ENCODE measurements at regions not wholly inside any gene's neighbourhood (a gene's known extent, or its start where the extent isn't known, plus 50 kb on each side); places are given as distances from the start of the nearest gene placed in this dataset.
"Not testable (repeated sequence)": the region's sequence is repeated elsewhere in the genome, so short reads cannot be mapped to it uniquely, and the experiment has no call there.

GRCh38 chr9:27832108-27832507 lies 258.8 kb upstream of the C9orf72 start:
- not testable (repeated sequence) for DNase-seq

GRCh38 chr9:27835286-27835685 lies 262.0 kb upstream of the C9orf72 start:
- DNase-seq: no peak

- no peak for DNase-seq
These were observed 262.5 kb upstream of the C9orf72 start for GRCh38 chr9:27835746-27836145.

- no peak for DNase-seq
These were observed 263.6 kb upstream of the C9orf72 start for GRCh38 chr9:27836661-27837401.

GRCh38 chr9:27838876-27839275 lies 265.6 kb upstream of the C9orf72 start:
- DNase-seq: no peak

- not testable (repeated sequence) for DNase-seq
These were observed 266.5 kb upstream of the C9orf72 start for GRCh38 chr9:27839767-27840166.

- DNase-seq: no peak
These were observed 271.5 kb upstream of the C9orf72 start for GRCh38 chr9:27844797-27845196.

GRCh38 chr9:27847380-27847779 lies 274.1 kb upstream of the C9orf72 start:
- no peak for DNase-seq

- DNase-seq: no peak
These were observed 274.5 kb upstream of the C9orf72 start for GRCh38 chr9:27847818-27848217.

- DNase-seq: no peak
These were observed 275.0 kb upstream of the C9orf72 start for GRCh38 chr9:27848315-27848714.

- DNase-seq: no peak
These were observed 278.6 kb upstream of the C9orf72 start for GRCh38 chr9:27851858-27852257.

- DNase-seq: no peak
These were observed 280.2 kb upstream of the C9orf72 start for GRCh38 chr9:27853529-27853928.

- DNase-seq: no peak
These were observed 282.8 kb upstream of the C9orf72 start for GRCh38 chr9:27856054-27856453.

GRCh38 chr9:27856748-27857147 lies 283.5 kb upstream of the C9orf72 start:
- DNase-seq: no peak

- DNase-seq: no peak
These were observed 288.6 kb upstream of the C9orf72 start for GRCh38 chr9:27861887-27862286.

GRCh38 chr9:27864644-27865438 lies 291.6 kb upstream of the C9orf72 start:
- no peak for DNase-seq

GRCh38 chr9:27866741-27867140 lies 293.5 kb upstream of the C9orf72 start:
- DNase-seq: no peak

GRCh38 chr9:27870404-27870803 lies 297.1 kb upstream of the C9orf72 start:
- no peak for DNase-seq

GRCh38 chr9:27880156-27880555 lies 306.9 kb upstream of the C9orf72 start:
- DNase-seq: no peak

GRCh38 chr9:27880635-27881034 lies 307.4 kb upstream of the C9orf72 start:
- no peak for DNase-seq

- DNase-seq: no peak
These were observed 315.5 kb upstream of the C9orf72 start for GRCh38 chr9:27888661-27889295.

GRCh38 chr9:27924502-27924901 lies 351.2 kb upstream of the C9orf72 start:
- no peak for DNase-seq

GRCh38 chr9:27925815-27926214 lies 352.5 kb upstream of the C9orf72 start:
- DNase-seq: no peak

GRCh38 chr9:27929841-27930240 lies 356.6 kb upstream of the C9orf72 start:
- DNase-seq: no peak
